Breast epithelium (tissue), 4 donors: ENCODE measurements at regions not wholly inside any gene's neighbourhood (a gene's known extent, or its start where the extent isn't known, plus 50 kb on each side); places are given as distances from the start of the nearest gene placed in this dataset.

Experiments
- DNase-seq, 2 donors: peaks; one replicate each; pipeline ENCODE4 v3.0.0-alpha.2; 2019; ENCODE audit warnings: low spot score in 2 of 2
- H3K27ac ChIP-seq, 2 donors: fragments of 200-600 bp; sonication (generic) in 1 of 2; one replicate each; pipeline ENCODE4 v1.5.1; 2016 to 2019; ENCODE audit warnings: mild to moderate bottlenecking in 1 of 2
- H3K27me3 ChIP-seq, 2 donors: fragments of 200-600 bp; sonication (generic) in 1 of 2; one replicate each; pipeline versions ENCODE4 v1.5.1 to v1.6.0; 2017 to 2019; ENCODE audit warnings: control low read depth in 1 of 2, mild to moderate bottlenecking in 1 of 2
- H3K36me3 ChIP-seq: fragments of 200-600 bp; one replicate; pipeline ENCODE4 v1.5.1; 2019
- H3K4me1 ChIP-seq, 2 donors: fragments of 200-600 bp; sonication (generic); one replicate each; pipeline ENCODE4 v1.5.1; 2016 to 2019; ENCODE audit warnings: control low read depth in 1 of 2
- H3K4me3 ChIP-seq, 3 donors: fragments of 200-600 bp; sonication (generic); 1 replicate in 2 of 3; 2 replicates in 1 of 3; pipeline ENCODE4 v1.5.1; 2016 to 2019; ENCODE audit warnings: mild to moderate bottlenecking in 3 of 3, moderate library complexity in 2 of 3
- H3K9me3 ChIP-seq, 2 donors: fragments of 200-600 bp; sonication (generic) in 1 of 2; one replicate each; pipeline ENCODE4 v1.5.1; 2016 to 2019; ENCODE audit warnings: control low read depth in 1 of 2
- CTCF ChIP-seq, 3 donors: fragments of 450-650 bp; IDR thresholded peaks; one replicate each; pipeline ENCODE4 v1.5.1; 2016 to 2017; ENCODE audit warnings: antibody characterized with exemption in 3 of 3, mild to moderate bottlenecking in 3 of 3, moderate library complexity in 3 of 3
- POLR2A ChIP-seq: fragments of 450-650 bp; IDR thresholded peaks from one replicate; pipeline ENCODE4 v1.6.1; 2016; ENCODE audit warnings: antibody characterized with exemption, mild to moderate bottlenecking, moderate library complexity
- POLR2AphosphoS5 ChIP-seq, 3 donors: sonication (generic); formaldehyde crosslinking; IDR thresholded peaks; one replicate each; pipeline ENCODE4 v1.6.1; 2017; ENCODE audit warnings: antibody characterized with exemption in 3 of 3
- intact Hi-C: fragments of 100-400 bp; cut with DNase I; formaldehyde crosslinking; loops from one replicate; pipeline ENCODE4 v1.15.1; 2023; ENCODE audit warnings: low total_unique reads

- intact Hi-C loops = no loop called here
- no peaks in the 10 kb centered on the region for H3K4me1 ChIP-seq
- H3K4me3 ChIP-seq = no peak overlapping the region
- no peaks in the 10 kb centered on the region for H3K36me3 ChIP-seq
- peaks cover 0 to 14% of the 10 kb centered on the region in 2 donors for H3K9me3 ChIP-seq
- no peak for TF ChIP-seq POLR2A
- TF ChIP-seq POLR2AphosphoS5 (IDR thresholded peaks at IDR 0.05) = no peak
- TF ChIP-seq CTCF (IDR thresholded peaks at IDR 0.05) = no peak
- H3K27ac ChIP-seq = no peak overlapping the region
- no peak for DNase-seq
- no peaks in the 10 kb centered on the region for H3K27me3 ChIP-seq
These were observed 123.5 kb downstream of the THBS2 start for GRCh38 chr6:169130113-169130512.

GRCh38 chr6:169121013-169121412, 132.6 kb downstream of the THBS2 start:
- no peaks in the 10 kb centered on the region for H3K36me3 ChIP-seq
- peaks cover 0 to 8% of the 10 kb centered on the region in 2 donors for H3K9me3 ChIP-seq
- H3K27me3 ChIP-seq = no peaks in the 10 kb centered on the region
- TF ChIP-seq POLR2A = no peak
- TF ChIP-seq CTCF (IDR thresholded peaks at IDR 0.05) = no peak
- no peak for TF ChIP-seq POLR2AphosphoS5 (IDR thresholded peaks at IDR 0.05)
- H3K4me1 ChIP-seq = no peaks in the 10 kb centered on the region
- no peak overlapping the region for H3K4me3 ChIP-seq
- no peak for DNase-seq
- intact Hi-C loops = no loop called here
- H3K27ac ChIP-seq = no peak overlapping the region

GRCh38 chr6:169119669-169120068, 134.0 kb downstream of the THBS2 start:
- intact Hi-C loops = no loop called here
- Histone ChIP-seq H3K36me3 (no peaks in the 10 kb centered on the region), H3K27ac (no peak overlapping the region), H3K4me1 (no peaks in the 10 kb centered on the region), H3K9me3 (peaks cover 0 to 8% of the 10 kb centered on the region in 2 donors), H3K4me3 (no peak overlapping the region), H3K27me3 (no peaks in the 10 kb centered on the region)
- DNase-seq = no peak
- TF ChIP-seq POLR2A (no peak), CTCF (IDR thresholded peaks at IDR 0.05) (no peak), POLR2AphosphoS5 (IDR thresholded peaks at IDR 0.05) (no peak)

GRCh38 chr6:169118346-169118830, 135.3 kb downstream of the THBS2 start:
- TF ChIP-seq POLR2AphosphoS5 (IDR thresholded peaks at IDR 0.05) (no peak), POLR2A (no peak), CTCF (IDR thresholded peaks at IDR 0.05) (no peak)
- Histone ChIP-seq H3K27me3 (no peaks in the 10 kb centered on the region), H3K4me1 (no peaks in the 10 kb centered on the region), H3K36me3 (no peaks in the 10 kb centered on the region), H3K27ac (no peak overlapping the region), H3K9me3 (peaks cover 0 to 8% of the 10 kb centered on the region in 2 donors), H3K4me3 (no peak overlapping the region)
- intact Hi-C loops = no loop called here
- no peak for DNase-seq

- no peak for DNase-seq
- intact Hi-C loops = no loop called here
- Histone ChIP-seq H3K9me3 (peaks cover 0 to 8% of the 10 kb centered on the region in 2 donors), H3K36me3 (no peaks in the 10 kb centered on the region), H3K27me3 (no peaks in the 10 kb centered on the region), H3K4me1 (no peaks in the 10 kb centered on the region), H3K27ac (no peak overlapping the region), H3K4me3 (no peak overlapping the region)
- TF ChIP-seq POLR2A (no peak), CTCF (IDR thresholded peaks at IDR 0.05) (no peak), POLR2AphosphoS5 (IDR thresholded peaks at IDR 0.05) (no peak)
These were observed 136.0 kb downstream of the THBS2 start for GRCh38 chr6:169117663-169118062.
